GM21723 (cell line): ENCODE measurements at regions not wholly inside any gene's neighbourhood (a gene's known extent, or its start where the extent isn't known, plus 50 kb on each side); places are given as distances from the start of the nearest gene placed in this dataset.

Experiments
- ATAC-seq: cut with Tn5 transposase; IDR thresholded peaks from one replicate; pipeline ENCODE4 v1.9.1; 2021; ENCODE audit warnings: mild to moderate bottlenecking, moderate library complexity; ENCODE audit not compliant: unreplicated experiment

- no peak for ATAC-seq
Measured at GRCh38 chr11:32003335-32003734, 87.5 kb upstream of the RCN1 start.

DNA sequence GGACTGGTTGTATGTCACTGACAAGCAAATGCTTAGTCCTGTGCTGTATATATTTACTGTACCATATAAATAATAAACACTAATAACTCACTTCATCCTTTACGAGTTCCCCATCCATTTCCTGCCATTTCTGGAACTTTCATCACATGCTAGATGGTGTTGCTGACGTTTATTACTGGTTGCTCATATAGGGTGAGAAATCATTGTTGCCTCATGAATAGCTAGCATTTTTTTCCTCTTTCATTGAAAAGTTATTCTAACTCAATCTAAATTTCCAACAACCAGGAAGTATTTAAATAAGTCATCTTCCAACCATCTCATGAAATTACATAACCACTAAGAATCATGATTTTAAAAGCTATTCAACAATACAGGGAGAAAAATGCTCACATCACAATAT lies 88.6 kb upstream of the RCN1 start:
- ATAC-seq, result no peak

- no peak for ATAC-seq
Measured at GRCh38 chr11:31997955-31998354, 92.9 kb upstream of the RCN1 start.

GRCh38 chr11:31996159-31996881 lies 94.6 kb upstream of the RCN1 start:
- no peak for ATAC-seq

DNA sequence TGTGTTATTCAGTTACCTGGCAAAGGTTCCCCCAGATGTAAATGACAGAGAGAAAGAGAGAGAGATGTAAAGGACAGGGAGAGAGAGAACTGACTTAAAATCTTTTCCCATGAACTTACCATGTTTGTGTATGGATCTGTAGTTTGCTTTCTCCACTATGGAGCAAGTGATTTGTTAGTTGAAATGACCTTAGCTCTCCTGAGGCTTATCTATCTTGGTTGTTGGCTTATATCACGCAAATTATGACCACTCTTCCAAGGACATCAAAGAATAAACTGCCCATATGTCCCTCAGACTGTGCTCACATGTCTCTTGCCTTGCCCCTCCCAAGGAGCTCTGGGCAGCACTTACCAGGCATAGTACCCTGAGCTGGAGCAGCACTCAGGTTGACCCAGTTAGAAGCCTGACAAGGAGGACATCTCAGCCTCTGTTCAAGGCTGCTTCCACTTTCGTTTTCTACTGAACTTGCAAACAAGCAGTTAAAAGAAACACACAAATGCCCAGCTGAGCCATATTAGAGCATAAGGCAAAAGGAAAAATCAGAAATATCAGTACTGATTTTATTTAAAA lies 95.3 kb upstream of the RCN1 start:
- peak; percentile 92 for ATAC-seq

DNA sequence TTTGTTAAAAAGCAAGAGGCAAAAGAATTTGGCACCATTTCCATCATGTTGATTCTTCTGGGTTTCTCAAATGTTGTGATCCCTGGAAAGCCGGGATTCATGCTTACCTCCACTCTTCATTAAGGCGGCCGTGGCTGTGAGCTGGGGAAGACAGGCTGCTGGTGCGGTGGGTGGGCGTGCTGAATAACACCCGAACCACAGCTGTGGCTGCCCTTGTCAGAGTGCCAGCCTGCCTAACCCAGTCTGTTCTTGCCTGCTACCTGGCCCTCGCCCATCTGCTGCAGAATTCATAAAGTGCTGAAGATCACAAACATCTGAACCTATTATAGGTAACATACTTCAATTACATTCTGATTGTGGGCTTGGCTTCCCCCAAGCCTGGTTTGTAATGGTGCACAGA lies 95.8 kb upstream of the RCN1 start:
- ATAC-seq, result no peak

- no peak for ATAC-seq
Measured at GRCh38 chr11:31987118-31988005, 103.5 kb upstream of the RCN1 start.

GRCh38 chr11:31986201-31986889 lies 104.5 kb upstream of the RCN1 start:
- ATAC-seq, result no peak

DNA sequence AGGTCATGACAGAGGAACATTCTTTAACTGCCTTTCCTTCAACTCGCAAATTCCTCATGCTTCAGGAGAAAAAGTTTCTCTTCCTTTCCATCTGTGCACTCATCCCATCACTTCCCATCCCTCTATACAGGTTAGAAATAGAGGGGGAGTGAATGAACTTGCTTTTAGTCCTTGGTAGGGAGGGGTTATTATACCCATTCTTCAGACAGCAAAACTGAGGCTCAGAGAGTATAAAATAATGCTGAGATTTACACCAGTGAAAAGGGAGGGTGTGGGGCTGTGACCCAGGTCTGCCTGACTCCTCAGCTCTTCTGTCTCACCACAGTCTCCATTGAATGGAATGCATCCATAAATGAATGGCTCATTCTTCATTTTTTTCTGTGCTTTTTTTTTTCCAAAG lies 109.4 kb upstream of the RCN1 start:
- no peak for ATAC-seq

DNA sequence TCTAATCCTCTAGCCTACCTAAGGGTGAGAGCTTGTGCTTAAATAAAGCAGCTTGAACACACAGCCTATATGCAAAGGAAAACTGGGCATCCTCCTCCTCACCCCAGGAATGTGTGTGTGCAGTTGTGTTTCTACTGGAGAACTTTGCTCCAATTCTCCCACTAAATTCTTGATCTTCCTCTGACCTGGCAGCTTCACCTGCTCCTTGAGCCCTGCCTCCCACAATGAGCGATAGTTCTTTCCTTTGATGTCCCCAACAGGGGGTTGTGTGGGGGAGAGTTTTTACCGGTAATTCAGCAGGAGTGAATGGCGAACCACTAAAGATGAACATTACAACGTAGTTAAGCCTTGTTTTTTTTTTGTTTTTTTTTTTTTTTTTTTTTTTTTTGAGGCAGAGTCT lies 113.5 kb upstream of the RCN1 start:
- ATAC-seq, result no peak

GRCh38 chr11:31974366-31975136 lies 116.3 kb upstream of the RCN1 start:
- ATAC-seq, result no peak

GRCh38 chr11:31973172-31973571 lies 117.7 kb upstream of the RCN1 start:
- ATAC-seq, result no peak

GRCh38 chr11:31972623-31973022 lies 118.3 kb upstream of the RCN1 start:
- no peak for ATAC-seq

DNA sequence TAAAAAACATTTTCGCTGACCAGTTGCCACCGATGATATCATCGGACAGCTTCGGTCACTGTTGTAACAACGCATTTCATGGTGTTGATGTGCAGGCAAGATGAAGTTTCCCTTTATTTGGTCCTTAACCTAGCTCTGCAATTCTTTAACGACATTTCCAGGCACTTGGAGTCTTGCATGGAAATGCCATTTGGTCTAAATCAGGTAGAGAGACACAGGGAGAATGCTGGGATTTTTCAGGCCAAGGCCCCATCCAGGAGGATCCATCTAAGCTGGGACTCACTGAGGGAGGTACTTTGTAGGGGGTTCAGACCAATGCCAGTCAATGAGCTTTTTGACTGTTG lies 121.5 kb upstream of the RCN1 start:
- ATAC-seq, result no peak

DNA sequence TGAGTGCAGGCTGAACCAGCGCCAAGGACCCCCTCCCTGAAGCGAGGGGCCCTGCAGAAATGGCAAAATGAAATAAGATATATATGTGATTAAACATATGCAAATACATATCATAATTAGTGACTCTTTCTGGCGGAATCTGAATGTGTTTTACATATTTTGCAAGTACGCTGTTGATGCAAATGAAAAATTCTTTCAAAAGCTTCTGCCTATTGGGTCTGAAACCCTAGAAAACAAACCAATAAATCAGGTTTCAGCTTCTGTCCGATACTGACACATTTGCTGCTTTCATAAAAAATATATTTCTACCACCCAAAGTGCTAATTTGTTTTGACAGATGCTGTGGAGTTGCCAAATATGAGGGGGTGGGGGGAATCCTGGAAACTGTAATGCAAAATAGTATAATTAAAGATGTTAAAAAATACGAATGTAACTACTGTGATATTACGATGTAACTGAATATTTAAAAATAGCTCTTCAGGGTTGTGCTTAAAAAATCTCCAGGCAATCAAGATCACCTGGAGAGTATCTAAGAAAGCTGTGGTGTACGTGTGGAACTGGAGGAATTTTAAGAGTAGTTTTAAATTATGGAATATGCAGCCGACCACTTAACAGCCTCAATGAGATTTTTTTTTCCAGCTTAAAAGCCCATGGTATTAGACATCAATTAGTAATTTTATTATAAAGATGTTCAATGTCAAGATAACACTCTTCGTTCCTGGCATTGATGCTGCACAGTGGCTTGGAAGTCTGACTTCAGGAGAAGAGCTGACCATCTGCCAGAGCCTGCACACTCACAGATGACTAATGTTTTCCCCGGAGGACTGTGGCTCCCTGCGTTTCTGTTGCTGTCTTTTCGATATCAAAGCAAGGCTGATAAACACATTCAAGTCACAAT lies 122.2 kb upstream of the RCN1 start:
- ATAC-seq, result no peak

DNA sequence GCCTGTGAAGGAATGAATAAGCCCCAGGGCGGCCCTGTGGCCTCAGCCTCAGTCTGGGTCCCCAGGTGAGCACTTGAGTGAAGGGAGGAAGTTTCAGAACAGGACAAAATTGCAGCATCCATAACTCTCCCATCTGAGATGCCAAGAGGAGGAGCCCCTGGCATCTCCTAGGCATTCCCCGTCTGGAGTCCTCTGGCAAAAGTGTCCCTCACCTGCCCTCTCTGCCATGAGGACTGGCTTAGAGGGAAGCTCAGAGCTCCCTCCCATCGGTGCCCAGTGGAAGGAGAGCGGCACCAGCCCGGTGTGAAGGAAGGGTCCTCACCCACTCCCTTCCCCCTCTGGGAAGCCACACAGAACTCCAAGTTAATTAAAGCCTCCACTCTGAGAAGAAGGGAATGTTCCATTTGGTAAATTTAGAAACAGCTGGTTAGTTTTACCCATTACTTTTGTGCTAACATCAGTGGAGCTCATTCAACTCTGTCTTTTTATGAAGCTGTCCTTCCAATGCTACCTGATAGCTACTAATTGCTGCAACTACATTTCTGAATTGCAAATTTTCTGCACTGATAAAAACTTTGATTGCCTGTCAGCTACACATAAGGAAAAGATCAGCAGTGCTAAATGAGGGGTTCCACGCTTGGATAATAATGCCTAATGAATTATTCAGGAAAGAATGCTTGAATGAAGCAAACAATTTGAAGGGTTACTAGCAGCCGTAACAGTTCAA lies 123.3 kb upstream of the RCN1 start:
- no peak for ATAC-seq

- no peak for ATAC-seq
Measured at GRCh38 chr11:31966846-31967245, 124.0 kb upstream of the RCN1 start.

DNA sequence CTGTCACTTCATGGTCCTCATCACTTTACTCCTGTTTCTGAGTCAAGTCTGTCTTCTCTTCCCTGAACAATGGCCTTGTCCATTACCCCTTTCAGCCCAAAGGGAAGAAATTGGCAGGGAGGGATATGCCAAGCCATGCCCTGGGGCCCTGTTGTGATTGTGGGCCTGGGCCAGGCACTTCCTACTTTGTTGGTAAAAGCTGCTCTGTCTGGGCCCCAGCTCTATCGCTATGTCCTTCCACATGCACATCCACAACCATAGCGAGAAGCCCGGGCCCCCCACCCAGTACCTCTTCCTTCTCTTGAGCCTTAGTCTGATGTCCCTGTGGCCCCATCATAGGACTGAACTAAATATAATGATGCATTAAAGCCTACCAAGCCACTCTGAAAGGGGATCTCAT lies 126.7 kb upstream of the RCN1 start:
- ATAC-seq, result no peak

- no peak for ATAC-seq
Measured at GRCh38 chr11:31960126-31960525, 130.7 kb upstream of the RCN1 start.
